ENCODE measurements at regions not wholly inside any gene's neighbourhood (a gene's known extent, or its start where the extent isn't known, plus 50 kb on each side); places are given as distances from the start of the nearest gene placed in this dataset.

DNA sequence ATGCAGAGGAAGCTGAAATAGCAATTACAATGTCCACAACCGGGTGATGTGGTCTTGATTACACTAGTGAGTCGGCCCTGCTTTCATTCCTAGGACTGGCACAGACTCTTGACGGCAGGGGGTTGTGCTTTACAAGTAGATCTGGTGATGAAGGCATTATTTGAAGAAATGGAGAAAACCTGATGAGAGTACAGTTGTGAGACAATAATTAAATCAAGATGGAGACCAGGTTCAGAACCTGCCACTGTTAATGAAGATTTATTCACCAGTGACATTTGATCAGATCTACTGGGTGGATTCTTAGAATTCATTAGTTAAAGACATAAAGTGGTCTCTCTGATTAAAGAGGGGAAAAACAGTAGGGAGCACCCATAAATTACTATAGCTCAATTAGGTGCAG, 747.2 kb downstream of the STPG2 start:
- peak; percentile 58; the same call in 2 of the 3 replicates for ATAC-seq
- no peak for TF ChIP-seq ZFP3 (CRISPR knock-in tag; IDR thresholded peaks at IDR 0.05)
- TF ChIP-seq TCF4 (CRISPR knock-in tag; IDR thresholded peaks at IDR 0.05; ENCODE audit: borderline replicate concordance): peak; percentile 34; the same call in 1 of the 2 replicates
- TF ChIP-seq BACH2 (CRISPR knock-in tag; IDR thresholded peaks at IDR 0.05; ENCODE audit: borderline replicate concordance): no peak
- peak; percentile 61 for TF ChIP-seq ISL1 (CRISPR knock-in tag; IDR thresholded peaks at IDR 0.05)

- ATAC-seq: no peak
- TF ChIP-seq TOX (CRISPR knock-in tag; IDR thresholded peaks at IDR 0.05; ENCODE audit: borderline replicate concordance) (no peak), ARNTL (CRISPR knock-in tag; IDR thresholded peaks at IDR 0.05; ENCODE audit: borderline replicate concordance, low read depth) (no peak), CSRNP3 (CRISPR knock-in tag; IDR thresholded peaks at IDR 0.05) (no peak), ZFP3 (CRISPR knock-in tag; IDR thresholded peaks at IDR 0.05) (no peak), ZFP30 (CRISPR knock-in tag; IDR thresholded peaks at IDR 0.05) (no peak), TCF4 (CRISPR knock-in tag; IDR thresholded peaks at IDR 0.05; ENCODE audit: borderline replicate concordance) (no peak), ZNF8 (CRISPR knock-in tag; IDR thresholded peaks at IDR 0.05) (no peak), BACH2 (CRISPR knock-in tag; IDR thresholded peaks at IDR 0.05; ENCODE audit: borderline replicate concordance) (no peak)
- TF ChIP-seq, protein P1, sequence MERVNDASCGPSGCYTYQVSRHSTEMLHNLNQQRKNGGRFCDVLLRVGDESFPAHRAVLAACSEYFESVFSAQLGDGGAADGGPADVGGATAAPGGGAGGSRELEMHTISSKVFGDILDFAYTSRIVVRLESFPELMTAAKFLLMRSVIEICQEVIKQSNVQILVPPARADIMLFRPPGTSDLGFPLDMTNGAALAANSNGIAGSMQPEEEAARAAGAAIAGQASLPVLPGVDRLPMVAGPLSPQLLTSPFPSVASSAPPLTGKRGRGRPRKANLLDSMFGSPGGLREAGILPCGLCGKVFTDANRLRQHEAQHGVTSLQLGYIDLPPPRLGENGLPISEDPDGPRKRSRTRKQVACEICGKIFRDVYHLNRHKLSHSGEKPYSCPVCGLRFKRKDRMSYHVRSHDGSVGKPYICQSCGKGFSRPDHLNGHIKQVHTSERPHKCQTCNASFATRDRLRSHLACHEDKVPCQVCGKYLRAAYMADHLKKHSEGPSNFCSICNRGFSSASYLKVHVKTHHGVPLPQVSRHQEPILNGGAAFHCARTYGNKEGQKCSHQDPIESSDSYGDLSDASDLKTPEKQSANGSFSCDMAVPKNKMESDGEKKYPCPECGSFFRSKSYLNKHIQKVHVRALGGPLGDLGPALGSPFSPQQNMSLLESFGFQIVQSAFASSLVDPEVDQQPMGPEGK (CRISPR knock-in tag; IDR thresholded peaks at IDR 0.05; ENCODE audit: borderline replicate concordance): no peak
Measured at GRCh38 chr4:97396605-97397004, 746.7 kb downstream of the STPG2 start.

DNA sequence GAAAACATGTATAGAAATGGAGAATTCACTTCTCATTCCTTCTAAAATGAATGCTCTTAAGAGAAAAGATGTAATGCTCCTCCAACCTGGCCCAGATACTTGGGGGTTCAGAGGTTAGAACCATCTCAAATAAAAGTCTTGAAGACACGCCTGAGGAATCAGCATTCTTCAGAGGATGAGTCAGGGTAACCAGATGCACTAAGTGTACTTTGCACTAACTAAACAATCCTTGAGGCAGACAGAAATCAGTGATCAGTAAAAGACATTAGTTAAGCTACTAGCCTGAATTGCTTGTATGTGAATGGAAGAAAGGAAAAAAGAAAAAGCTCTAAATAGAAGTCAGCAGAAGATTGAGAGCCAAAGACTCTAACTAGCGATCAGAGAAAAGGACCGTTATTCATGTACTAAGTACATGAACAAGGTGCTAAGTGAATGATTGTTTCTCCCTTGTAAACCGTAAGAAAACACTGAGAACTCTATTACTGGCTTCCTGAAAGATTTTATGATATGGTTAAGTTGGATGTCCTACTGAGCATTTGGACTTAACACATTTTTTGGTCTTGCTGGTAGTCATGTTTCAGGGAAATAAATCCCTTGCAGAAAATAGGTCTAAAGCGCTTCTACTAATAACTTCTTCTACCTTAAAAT, 738.3 kb downstream of the STPG2 start:
- no peak for TF ChIP-seq RARB (CRISPR knock-in tag; IDR thresholded peaks at IDR 0.05)
- TF ChIP-seq ARNTL (CRISPR knock-in tag; IDR thresholded peaks at IDR 0.05; ENCODE audit: borderline replicate concordance, low read depth): no peak
- TF ChIP-seq ZFP30 (CRISPR knock-in tag; IDR thresholded peaks at IDR 0.05): no peak
- TF ChIP-seq ESRRG (CRISPR knock-in tag; IDR thresholded peaks at IDR 0.05): no peak
- TF ChIP-seq BACH2 (CRISPR knock-in tag; IDR thresholded peaks at IDR 0.05; ENCODE audit: borderline replicate concordance): no peak
- TF ChIP-seq OSR1 (CRISPR knock-in tag; IDR thresholded peaks at IDR 0.05): no peak
- TF ChIP-seq CSDC2 (CRISPR knock-in tag; IDR thresholded peaks at IDR 0.05): no peak
- TF ChIP-seq CREB5 (CRISPR knock-in tag; IDR thresholded peaks at IDR 0.05; ENCODE audit: low read depth): no peak
- TF ChIP-seq TCF4 (CRISPR knock-in tag; IDR thresholded peaks at IDR 0.05; ENCODE audit: borderline replicate concordance): no peak
- no peak for TF ChIP-seq PPARA (CRISPR knock-in tag; IDR thresholded peaks at IDR 0.05; ENCODE audit: borderline replicate concordance)
- no peak for TF ChIP-seq TSHZ2 (CRISPR knock-in tag; IDR thresholded peaks at IDR 0.05)
- ATAC-seq: no peak

GRCh38 chr4:97411356-97411755, 731.9 kb downstream of the STPG2 start:
- ATAC-seq: no peak
- TF ChIP-seq TOX (CRISPR knock-in tag; IDR thresholded peaks at IDR 0.05; ENCODE audit: borderline replicate concordance) (no peak), OSR1 (CRISPR knock-in tag; IDR thresholded peaks at IDR 0.05) (no peak), CSDC2 (CRISPR knock-in tag; IDR thresholded peaks at IDR 0.05) (no peak), ESRRG (CRISPR knock-in tag; IDR thresholded peaks at IDR 0.05) (no peak), SNAI2 (CRISPR knock-in tag; IDR thresholded peaks at IDR 0.05) (no peak), TSHZ2 (CRISPR knock-in tag; IDR thresholded peaks at IDR 0.05) (no peak), GLIS3 (CRISPR knock-in tag; IDR thresholded peaks at IDR 0.05) (no peak), ZFP3 (CRISPR knock-in tag; IDR thresholded peaks at IDR 0.05) (no peak), ZNF70 (CRISPR knock-in tag; IDR thresholded peaks at IDR 0.05) (no peak), ZFP30 (CRISPR knock-in tag; IDR thresholded peaks at IDR 0.05) (no peak), ZC3H10 (CRISPR knock-in tag; IDR thresholded peaks at IDR 0.05) (no peak)
- TF ChIP-seq, protein P1 (CRISPR knock-in tag; IDR thresholded peaks at IDR 0.05; ENCODE audit: borderline replicate concordance): no peak
